ENCODE measurements at regions not wholly inside any gene's neighbourhood (a gene's known extent, or its start where the extent isn't known, plus 50 kb on each side); places are given as distances from the start of the nearest gene placed in this dataset.

DNA sequence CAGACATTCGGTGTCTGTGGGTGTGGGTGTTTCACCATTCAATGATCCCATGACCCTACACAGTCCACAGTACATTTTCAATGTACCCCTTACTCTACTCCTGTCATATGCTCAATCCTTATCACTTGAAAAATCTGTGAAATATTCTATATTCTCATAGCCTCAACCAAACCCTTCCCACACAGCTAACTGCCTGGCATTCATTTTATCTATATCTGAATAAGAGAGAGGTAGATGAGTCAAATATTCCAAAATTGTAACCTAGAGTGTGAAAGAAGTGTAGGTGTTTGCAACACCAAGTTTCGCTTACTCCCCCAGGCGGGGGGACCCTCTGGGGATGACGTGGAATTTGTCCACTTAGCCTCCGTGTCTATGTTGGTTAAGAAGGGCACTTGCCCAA is 354.8 kb downstream of the ETS1 start:
- FAIRE-seq: no peak
- DNase-seq (ENCODE audit: low spot score in 2 of 2): no peak

DNA sequence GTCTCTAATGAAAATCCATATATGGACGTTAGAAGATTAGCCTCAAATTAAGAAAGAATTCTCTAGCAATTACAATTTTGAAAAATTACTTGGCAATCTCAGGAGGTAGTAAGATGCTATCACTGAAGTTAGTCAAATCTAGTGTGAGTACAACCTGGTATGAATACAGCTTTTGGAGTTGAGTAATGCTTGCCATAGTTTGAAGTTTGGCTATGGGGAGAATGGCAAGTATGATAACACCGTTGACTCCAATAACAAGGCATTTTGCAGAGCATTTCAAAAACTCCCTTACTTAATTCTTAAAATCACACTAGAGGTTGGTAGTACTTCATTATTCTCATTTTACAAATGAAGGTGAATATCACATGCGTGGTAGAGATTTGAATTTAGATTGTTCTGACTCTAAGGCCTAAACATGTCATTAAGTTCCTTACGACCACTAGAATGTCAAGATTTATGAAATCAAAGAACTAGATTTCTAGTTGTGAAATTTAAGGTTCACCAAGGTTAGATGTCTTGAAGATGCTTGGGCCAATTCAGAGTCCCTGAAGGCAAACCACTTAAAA is 355.4 kb downstream of the ETS1 start:
- no peak for FAIRE-seq
- DNase-seq (ENCODE audit: low spot score in 2 of 2): no peak

DNA sequence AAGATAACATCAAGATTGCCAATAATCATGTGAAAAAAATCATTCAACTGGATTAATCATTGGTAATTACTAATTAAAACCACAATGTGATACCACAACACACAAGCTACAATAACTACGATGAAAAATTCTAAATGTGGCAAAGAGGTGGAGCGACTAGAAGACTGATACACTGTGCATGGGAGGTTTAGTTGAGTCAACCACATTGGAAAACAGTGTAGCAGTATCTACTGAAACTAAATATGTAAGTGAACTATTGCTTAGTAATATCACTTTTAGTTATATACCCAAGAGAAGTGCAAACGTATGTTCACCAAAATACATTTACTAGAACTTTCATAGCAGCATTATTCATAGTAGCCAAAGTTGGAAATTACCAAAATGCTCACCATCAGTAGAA is 359.9 kb downstream of the ETS1 start:
- no peak for DNase-seq (ENCODE audit: low spot score in 2 of 2)
- FAIRE-seq: no peak

DNA sequence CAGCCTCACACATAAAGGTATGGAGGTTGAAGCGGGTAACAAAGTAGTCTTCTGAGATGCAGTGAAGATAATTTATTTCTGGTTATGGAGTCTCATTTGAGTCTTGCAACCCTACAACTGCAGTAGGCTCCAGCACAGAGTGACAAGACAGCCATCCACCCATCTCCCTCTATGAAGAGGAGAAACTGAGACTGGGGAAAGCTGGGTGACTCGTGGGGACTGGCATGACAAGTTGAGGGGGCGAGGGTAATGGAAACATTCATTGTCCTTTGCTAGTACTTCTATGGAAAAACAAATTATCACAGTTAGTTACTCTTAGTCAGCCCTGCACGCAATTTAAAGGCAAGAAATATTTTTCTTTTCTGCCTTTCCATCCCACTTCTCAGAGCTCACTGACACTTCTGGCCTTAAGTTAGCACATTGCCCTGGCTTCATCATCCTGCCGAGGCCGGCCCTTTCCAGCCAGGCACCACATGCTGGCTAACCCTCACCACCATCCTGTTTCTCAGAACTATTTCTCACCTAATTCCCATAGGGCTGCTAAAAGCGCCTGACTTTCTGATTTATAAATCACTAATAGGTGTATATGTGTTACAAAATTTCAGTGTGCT is 361.1 kb downstream of the ETS1 start:
- DNase-seq (ENCODE audit: low spot score in 2 of 2) (no peak), FAIRE-seq (no peak)

DNA sequence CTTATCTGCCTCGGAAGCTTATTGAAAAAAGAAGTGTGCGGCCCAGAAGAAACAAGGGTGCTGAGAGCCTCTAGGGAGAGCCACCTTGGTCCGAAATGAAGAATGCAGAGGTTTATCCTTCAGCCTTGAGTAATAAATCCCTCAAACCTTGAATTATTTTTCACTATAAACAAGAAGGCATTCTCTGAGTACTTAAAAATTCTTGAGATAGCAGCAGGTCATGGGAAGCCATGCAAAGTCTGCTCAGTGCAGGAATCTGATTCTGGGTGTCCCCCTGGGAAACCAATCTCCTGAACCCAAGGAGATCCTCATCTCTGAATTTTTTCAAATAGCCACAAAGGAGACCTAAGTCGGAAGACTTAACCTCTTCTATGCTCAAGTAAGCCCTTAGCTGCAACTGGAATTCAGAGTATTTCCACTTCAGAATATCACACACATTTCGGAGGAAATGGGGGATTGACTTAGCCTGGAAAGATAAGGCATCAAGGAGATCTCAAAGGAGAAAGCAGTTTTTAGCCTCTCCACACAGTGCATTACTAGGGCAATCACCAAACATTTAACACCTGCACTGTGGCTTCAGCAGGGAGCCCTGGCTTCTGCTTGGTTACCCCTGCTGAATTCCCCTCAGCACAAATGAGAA is 365.0 kb downstream of the ETS1 start:
- DNase-seq (ENCODE audit: low spot score in 2 of 2) (no peak), FAIRE-seq (no peak)

DNA sequence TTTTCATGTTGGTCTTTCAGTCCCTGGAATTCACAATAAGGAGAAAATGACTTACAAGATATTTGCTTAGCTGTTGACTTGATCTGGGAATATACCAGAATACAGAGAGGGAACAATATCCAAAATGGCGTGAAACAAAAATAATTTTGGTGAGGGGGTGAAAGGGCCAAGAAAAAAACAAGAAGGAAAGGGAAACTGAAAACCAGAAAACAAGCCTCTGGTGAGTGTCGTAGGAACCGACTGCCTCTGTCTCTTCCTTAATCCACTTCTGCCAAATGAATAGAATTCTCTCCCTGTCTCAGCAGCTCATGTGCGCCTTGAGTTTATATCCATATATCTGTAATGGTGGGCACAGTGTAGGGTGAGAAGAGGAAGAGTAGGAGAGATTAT is 367.6 kb downstream of the ETS1 start:
- DNase-seq (ENCODE audit: low spot score in 2 of 2): no peak
- no peak for FAIRE-seq

DNA sequence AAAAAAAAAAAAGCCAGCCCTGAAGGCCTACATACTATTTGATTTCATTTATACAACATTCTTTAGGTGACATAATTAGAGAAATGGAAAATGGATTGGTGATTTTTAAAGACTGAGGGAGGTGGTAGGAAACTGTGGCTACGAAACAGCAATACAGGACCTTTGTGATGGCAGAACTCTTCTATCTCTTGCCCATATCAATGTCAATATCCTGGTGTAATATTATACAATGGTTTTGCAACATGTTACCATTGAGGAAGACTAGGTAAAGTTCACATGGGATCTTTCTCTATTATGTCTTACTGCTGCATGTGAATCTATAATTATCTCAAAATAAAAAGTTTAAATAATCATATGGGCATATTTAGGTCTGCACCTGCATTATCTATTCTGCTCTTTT is 371.2 kb downstream of the ETS1 start:
- DNase-seq (ENCODE audit: low spot score in 2 of 2) (no peak), FAIRE-seq (no peak)

DNA sequence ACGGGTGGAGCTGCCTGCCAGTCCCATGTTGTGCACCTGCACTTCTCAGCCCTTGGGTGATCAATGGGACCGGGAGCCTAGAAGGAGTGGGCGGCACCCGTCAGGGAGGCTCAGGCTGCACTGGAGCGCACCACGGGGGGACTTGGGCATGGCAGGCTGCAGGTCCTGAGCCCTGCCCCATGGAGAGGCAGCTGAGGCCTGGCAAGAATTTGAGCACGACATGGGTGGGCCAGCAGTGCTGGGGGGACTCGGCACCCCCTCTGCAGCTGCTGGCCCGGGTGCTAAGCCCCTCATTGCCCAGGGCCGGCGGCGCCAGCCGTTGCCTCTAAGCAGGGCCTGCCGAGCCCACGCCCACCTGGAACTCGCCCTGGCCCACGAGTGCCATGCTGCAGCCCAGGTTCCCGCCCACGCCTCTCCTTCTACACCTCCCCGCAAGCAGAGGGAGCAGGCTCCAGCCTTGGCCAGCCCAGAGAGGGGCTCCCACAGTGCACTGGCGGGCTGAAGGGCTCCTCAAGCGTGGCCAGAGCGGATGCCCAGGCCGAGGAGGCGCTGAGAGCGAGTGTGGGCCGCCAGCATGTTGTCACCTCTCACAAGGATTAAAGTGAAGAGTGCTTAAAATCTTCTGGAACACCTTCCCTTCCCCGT is 372.0 kb downstream of the ETS1 start:
- no peak for DNase-seq (ENCODE audit: low spot score in 2 of 2)
- FAIRE-seq: no peak

DNA sequence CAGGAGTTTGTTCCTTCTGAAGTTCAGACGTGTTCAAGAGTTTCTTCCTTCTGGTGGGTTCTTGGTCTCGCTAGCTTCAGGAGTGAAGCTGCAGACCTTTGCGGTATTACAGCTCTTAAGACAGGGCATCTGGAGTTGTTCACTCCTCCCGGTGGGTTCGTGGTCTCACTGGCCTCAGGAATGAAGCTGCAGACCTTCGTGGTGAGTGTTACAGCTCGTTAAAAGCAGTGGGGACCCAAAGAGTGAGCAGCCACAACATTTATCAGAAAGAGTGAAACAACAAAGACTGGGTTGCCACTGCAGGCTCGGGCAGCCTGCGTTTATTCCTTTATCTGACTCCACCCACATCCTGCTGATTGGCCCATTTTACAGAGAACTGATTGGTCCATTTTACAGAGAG is 373.1 kb downstream of the ETS1 start:
- FAIRE-seq: no peak

DNA sequence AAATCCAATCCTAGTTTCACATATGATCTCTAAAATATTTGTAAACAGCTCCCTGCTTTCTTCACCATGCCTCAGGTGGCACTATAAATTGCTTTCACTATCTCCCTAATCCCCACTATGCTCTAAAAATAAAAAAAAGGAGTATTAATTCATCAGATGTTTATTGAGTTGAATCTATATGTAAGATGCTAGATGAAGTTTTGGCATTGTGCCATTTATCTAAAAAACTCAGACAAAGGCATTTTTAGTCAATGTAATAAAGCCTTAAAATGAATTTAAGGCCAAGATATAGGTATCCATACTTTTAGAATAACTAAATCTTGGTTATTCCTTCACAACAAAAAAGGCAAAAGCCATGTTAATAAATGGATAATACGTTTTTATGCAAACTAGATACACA is 373.9 kb downstream of the ETS1 start:
- no peak for FAIRE-seq
- DNase-seq (ENCODE audit: low spot score in 2 of 2): no peak

More for the DNA sequence above, 373.1 kb downstream of the ETS1 start:
- DNase-seq (ENCODE audit: low spot score in 2 of 2): no peak

DNA sequence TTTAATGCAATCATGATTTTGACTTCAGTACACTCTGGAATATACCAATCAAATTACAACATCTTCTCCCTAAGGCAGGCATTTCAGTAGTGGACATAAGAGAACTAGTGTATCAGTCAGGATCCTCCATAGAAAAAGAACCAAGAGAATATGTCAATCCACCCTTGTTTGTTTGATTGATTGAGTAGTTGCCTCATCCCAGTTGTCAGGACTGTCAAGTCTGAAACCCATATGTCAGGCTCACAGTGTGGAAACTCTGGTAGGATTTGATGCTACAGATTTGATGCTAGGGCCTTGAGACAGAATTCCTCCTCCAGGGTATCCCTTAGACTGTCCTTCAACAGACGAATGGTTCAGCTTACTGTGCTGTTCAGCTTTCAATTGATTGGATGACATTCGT is 375.0 kb downstream of the ETS1 start:
- no peak for FAIRE-seq
- DNase-seq (ENCODE audit: low spot score in 2 of 2): no peak

DNA sequence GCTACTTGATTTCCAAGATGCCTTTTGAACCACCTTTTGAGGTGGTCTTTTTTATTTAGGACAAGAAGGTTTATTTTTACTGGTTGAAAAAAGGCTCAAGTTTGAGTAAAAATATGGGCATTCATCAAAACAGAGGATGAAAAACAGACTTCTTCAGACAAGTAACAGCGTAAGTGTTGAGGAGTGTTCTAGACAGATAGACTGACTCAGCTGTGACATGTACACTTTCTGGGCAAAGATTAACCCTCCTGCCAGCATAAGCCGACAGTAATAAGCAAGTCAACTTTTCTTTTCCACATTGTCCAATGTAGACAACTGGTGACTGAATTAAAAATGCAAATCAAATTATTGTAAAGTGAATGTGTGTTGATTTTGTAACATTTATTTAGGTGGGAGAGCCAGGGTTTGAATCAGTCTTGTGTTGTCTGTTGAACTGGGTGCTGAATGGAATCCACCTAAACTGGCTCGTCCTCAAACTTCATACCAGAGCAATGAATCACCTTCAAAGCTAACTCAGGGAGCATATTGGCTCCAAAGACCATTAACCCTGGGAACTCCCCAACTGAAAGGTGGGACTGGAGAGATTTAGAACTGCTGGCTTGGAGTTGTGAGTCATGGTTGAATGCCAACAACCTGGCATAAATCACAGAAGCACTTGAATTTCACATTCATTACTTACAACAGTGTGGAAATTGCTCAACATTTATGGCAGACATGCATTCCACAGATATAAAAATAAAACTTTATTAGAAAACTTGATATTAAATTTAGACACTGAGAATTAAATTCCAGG is 377.0 kb downstream of the ETS1 start:
- DNase-seq (ENCODE audit: low spot score in 2 of 2): no peak
- no peak for FAIRE-seq

DNA sequence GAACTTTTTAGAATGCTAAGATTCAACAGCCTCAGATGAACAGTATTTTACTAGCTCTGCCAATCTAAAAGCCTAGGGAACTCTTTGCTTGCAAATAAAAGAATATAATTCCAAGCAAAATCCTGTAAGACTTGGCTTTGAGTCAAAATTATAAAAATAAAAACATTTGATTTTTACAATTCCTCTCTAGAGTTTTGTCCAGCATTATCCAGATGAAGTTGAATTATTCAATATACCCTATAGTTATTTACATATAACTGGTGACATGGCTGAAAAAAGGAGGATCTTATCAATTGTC is 378.3 kb downstream of the ETS1 start:
- no peak for DNase-seq (ENCODE audit: low spot score in 2 of 2)

DNA sequence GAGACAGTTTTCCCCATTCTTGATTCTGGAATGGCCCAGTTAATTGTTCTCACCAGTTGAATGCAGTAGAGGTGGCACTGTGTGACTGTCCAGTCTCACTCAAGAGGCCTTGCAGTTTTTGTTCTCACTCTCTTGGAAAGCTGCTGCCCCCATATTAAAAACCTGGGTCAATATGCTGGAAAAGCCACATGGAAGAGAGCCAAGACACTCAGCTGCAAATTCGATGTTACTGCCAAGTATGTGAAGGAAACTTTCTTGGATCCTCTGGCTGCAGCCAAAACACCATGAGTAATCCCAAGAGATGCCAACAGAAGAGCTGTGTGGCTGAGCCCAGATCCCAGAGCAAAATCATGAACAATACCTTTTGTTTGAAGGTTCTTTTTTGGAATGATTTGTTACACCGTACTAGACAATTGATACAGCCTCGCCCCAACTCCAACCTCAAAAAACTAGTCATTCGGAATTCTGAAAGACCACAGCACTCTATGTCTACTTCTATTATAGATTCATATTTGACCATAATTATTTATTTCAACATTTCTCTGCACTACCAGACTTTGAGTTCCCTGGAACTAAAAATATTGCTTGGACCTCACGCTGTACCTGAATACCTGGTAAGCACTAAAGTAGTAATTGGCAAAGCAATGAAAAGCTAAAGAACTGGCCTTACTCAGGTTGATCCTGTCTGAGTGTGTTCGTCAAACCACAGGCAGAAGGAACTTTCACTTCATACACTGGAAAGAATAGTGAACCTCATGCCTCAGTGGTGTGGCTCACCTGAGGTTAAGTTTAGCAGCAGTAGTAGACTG is 378.8 kb downstream of the ETS1 start:
- DNase-seq (ENCODE audit: low spot score in 2 of 2) (no peak), FAIRE-seq (no peak)

More for the DNA sequence above, 378.3 kb downstream of the ETS1 start:
- no peak for FAIRE-seq

DNA sequence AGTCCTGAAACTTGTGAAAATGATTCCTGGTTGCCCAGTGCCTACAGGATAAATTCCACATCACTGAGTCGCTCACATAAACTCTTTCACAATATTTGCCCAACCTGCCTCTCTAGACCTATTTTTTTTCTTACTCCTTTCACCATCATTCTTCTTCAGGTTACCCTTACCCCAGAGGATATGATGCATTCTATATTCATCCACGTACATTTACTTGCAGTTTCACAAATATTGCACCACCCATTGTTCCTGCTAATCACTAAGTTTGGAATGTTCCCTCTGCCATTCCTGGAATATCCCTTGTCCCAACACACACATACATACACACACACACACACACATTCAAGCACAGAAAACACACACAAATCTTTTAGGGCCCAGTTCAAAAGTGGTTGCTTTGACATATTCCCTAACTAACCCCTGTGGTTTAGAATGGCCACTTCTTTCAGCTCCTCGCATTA is 379.5 kb downstream of the ETS1 start:
- DNase-seq (ENCODE audit: low spot score in 2 of 2) (no peak), FAIRE-seq (no peak)

DNA sequence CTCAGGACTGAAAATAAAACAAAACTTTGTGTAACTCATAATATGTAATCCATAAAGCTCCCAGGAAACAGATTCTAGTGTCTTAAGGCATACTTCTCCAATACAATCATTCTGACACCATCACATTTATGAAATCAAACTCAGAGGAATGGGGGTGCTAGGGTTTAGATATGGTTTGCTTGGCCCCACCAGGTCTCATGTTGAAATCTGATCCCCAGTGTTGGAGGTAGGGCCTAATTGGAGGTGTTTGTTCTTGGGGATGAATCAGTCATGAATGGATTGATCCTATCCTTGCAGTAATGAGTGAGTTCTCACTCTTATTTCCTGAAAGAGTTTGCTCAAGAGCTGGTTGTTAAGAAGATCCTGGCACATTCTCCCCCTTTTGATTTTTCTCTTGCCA is 380.9 kb downstream of the ETS1 start:
- DNase-seq (ENCODE audit: low spot score in 2 of 2) (no peak), FAIRE-seq (no peak)

DNA sequence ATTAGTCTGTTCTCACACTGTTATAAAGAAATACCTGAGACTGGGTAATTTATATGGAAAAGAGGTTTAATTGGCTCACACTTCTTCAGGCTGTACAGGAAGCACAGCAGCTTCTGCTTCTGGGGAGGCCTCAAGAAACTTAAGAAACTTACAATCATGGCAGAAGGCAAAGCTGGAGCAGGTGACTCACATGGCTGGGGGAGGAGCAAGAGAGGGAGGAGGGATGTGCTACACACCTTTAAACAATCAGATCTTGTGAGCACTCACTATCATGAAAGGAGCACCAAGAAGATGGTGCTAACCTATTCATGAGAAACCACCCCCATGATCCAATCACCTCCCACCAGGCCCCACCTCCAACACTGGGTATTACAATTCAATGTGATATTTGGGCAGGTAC is 381.6 kb downstream of the ETS1 start:
- FAIRE-seq: no peak

DNA sequence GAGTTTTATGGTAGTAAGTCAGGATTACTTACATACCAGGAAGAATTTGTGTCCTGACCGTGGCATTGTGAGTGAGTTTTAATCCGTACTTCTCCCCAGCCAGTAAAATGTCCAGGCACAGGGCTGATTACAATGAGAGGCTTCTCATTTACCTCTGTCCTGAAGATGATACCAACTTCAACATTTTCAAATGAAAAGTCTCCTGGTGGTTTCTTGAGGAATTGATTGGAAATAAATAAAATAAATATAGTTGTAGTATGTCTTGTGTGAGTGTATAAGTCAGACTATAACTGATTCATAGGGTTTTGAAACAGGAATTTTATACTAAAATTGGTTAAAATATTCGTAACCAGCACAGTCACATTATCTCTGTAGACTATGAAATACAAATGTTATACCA is 382.5 kb downstream of the ETS1 start:
- FAIRE-seq (no peak), DNase-seq (ENCODE audit: low spot score in 2 of 2) (no peak)

More for the DNA sequence above, 381.6 kb downstream of the ETS1 start:
- no peak for DNase-seq (ENCODE audit: low spot score in 2 of 2)

DNA sequence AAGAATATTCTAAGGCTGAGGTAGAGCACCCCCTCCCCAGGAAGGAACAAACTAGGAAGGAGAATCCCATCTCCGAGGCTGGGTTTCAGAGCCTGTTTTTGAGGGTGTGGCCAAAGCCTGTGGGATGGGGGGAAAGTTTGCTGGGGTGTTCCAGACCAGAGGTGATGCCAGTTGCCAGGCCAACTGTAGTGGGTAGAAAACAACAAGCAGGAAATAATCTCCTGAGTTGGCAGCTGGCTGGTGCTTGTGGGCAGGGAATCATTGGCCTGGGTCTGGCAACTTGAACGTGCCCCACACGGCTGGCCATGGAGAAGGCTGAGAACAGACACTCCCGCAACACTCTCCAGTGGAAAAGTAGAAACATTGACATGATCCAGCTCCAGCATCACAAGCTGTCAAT is 385.6 kb downstream of the ETS1 start:
- DNase-seq (ENCODE audit: low spot score in 2 of 2): no peak
- no peak for FAIRE-seq

DNA sequence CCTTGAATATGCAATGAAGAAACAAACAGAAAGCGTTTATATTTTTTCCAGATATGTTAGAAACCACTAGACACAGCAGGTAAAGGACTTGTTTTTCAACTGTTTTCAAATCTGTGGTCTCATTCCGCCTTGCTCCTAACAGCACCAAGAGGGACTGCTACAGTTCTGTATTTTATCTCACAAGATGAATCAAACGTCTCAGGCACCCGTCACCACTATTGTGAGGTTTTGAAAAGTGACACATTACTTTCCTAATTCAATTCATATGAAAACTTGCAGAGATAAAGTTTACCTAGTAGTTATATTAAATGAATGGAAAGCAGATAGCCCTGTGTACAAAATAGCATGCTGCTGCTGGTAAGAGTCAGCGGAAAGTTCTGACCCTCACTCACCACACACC is 386.3 kb downstream of the ETS1 start:
- no peak for DNase-seq (ENCODE audit: low spot score in 2 of 2)
- FAIRE-seq: no peak
